Adipose tissue (tissue), 3 donors: ENCODE measurements at regions not wholly inside any gene's neighbourhood (a gene's known extent, or its start where the extent isn't known, plus 50 kb on each side); places are given as distances from the start of the nearest gene placed in this dataset.

Experiments used
- H3K27ac ChIP-seq: one replicate; pipeline ENCODE4 v1.5.1; 2013; ENCODE audit warnings: low read depth, low read length
- WGBS, 3 donors: extraction: QIAGEN DNeasy Blood & Tissue Kit; methylation state at CpG; one replicate each; pipeline ENCODE4 v1.1.7; 2013; 5-methylcytosine and 5-hydroxymethylcytosine counted together
- donor health status: healthy with polysubstance abuse.
- donor health status: Bipolar disorder and iron deficiency.
- donor health status: healthy.

GRCh38 chr20:58116505-58116904, 111.9 kb downstream of the ANKRD60 start:
- H3K27ac ChIP-seq: no peak overlapping the region
- WGBS, 3 donors: 80 to 95% (median 94%) methylated on average over 2 of the region's 2 CpGs

GRCh38 chr20:58113716-58114115, 114.7 kb downstream of the ANKRD60 start:
- 56 to 66% (median 61%) methylated on average over 10 of the region's 10 CpGs for WGBS, 3 donors
- H3K27ac ChIP-seq: no peak overlapping the region

- no peak overlapping the region for H3K27ac ChIP-seq
- 75 to 77% (median 75%) methylated on average over 7 of the region's 7 CpGs for WGBS, 3 donors
Measured at GRCh38 chr20:58112017-58112781, 116.3 kb downstream of the ANKRD60 start.

- WGBS, 3 donors: 75 to 85% (median 85%) methylated on average over 18 of the region's 18 CpGs
Measured at GRCh38 chr20:58111310-58112016, 117.0 kb downstream of the ANKRD60 start.

GRCh38 chr20:58109918-58110635, 118.4 kb downstream of the ANKRD60 start:
- H3K27ac ChIP-seq: no peak overlapping the region
- 84 to 95% (median 85%) methylated on average over 3 of the region's 3 CpGs for WGBS, 3 donors

More at GRCh38 chr20:58111310-58112016, 117.0 kb downstream of the ANKRD60 start:
- H3K27ac ChIP-seq: no peak overlapping the region

GRCh38 chr20:58109126-58109880, 119.2 kb downstream of the ANKRD60 start:
- H3K27ac ChIP-seq: no peak overlapping the region

GRCh38 chr20:58107533-58107932, 120.9 kb downstream of the ANKRD60 start:
- no peak overlapping the region for H3K27ac ChIP-seq
- WGBS, 3 donors: 47 to 82% (median 80%) methylated on average over 1 of the region's 1 CpG

More at GRCh38 chr20:58109126-58109880, 119.2 kb downstream of the ANKRD60 start:
- WGBS, 3 donors: 72 to 82% (median 80%) methylated on average over 4 of the region's 4 CpGs

GRCh38 chr20:58106143-58106750, 122.2 kb downstream of the ANKRD60 start:
- no peak overlapping the region for H3K27ac ChIP-seq
- WGBS, 3 donors: 76 to 84% (median 82%) methylated on average over 9 of the region's 9 CpGs

- 80 to 94% (median 93%) methylated on average over 8 of the region's 8 CpGs for WGBS, 3 donors
- no peak overlapping the region for H3K27ac ChIP-seq
Measured at GRCh38 chr20:58103961-58104360, 124.5 kb downstream of the ANKRD60 start.

GRCh38 chr20:58103517-58103904, 124.9 kb downstream of the ANKRD60 start:
- no peak overlapping the region for H3K27ac ChIP-seq
- 87 to 95% (median 93%) methylated on average over 6 of the region's 6 CpGs for WGBS, 3 donors

GRCh38 chr20:58102744-58103516, 125.5 kb downstream of the ANKRD60 start:
- WGBS, 3 donors: 60 to 79% (median 74%) methylated on average over 7 of the region's 7 CpGs
- no peak overlapping the region for H3K27ac ChIP-seq

GRCh38 chr20:58102261-58102660, 126.2 kb downstream of the ANKRD60 start:
- no peak overlapping the region for H3K27ac ChIP-seq
- 70 to 78% (median 74%) methylated on average over 4 of the region's 4 CpGs for WGBS, 3 donors

- H3K27ac ChIP-seq: no peak overlapping the region
- WGBS, 3 donors: 89 to 94% (median 93%) methylated on average over 7 of the region's 7 CpGs
Measured at GRCh38 chr20:58100731-58101356, 127.6 kb downstream of the ANKRD60 start.

- WGBS, 3 donors: 68 to 78% (median 77%) methylated on average over 9 of the region's 9 CpGs
- no peak overlapping the region for H3K27ac ChIP-seq
Measured at GRCh38 chr20:58099956-58100730, 128.3 kb downstream of the ANKRD60 start.

GRCh38 chr20:58099291-58099935, 129.0 kb downstream of the ANKRD60 start:
- WGBS, 3 donors: 80 to 88% (median 87%) methylated on average over 16 of the region's 16 CpGs

GRCh38 chr20:58098571-58098970, 129.9 kb downstream of the ANKRD60 start:
- no peak overlapping the region for H3K27ac ChIP-seq
- WGBS, 3 donors: 66 to 68% (median 68%) methylated on average over 4 of the region's 4 CpGs

More at GRCh38 chr20:58099291-58099935, 129.0 kb downstream of the ANKRD60 start:
- no peak overlapping the region for H3K27ac ChIP-seq
